Mucosa of descending colon (tissue), 3 donors: ENCODE measurements at regions not wholly inside any gene's neighbourhood (a gene's known extent, or its start where the extent isn't known, plus 50 kb on each side); places are given as distances from the start of the nearest gene placed in this dataset.

ENCODE experiments used
- ATAC-seq: fragments of 200-7000 bp; cut with Tn5 transposase; one replicate; pipeline ENCODE4 v1.9.1; 2020; ENCODE audit warnings: mild to moderate bottlenecking, moderate library complexity
- DNase-seq, 3 donors: peaks; one replicate each; pipeline ENCODE4 v3.0.0-alpha.2; 2020
- H3K36me3 ChIP-seq: fragments of 200-600 bp; one replicate; pipeline ENCODE4 v1.8.0; 2021; ENCODE audit warnings: low read depth, mild to moderate bottlenecking
- H3K4me1 ChIP-seq: fragments of 200-600 bp; one replicate; pipeline ENCODE4 v1.8.0; 2021; ENCODE audit warnings: low read depth, mild to moderate bottlenecking
- H3K4me3 ChIP-seq: fragments of 200-600 bp; one replicate; pipeline ENCODE4 v1.8.0; 2021; ENCODE audit warnings: mild to moderate bottlenecking
- H3K9me3 ChIP-seq: fragments of 200-600 bp; one replicate; pipeline ENCODE4 v1.8.0; 2021; ENCODE audit warnings: mild to moderate bottlenecking
- CTCF ChIP-seq: fragments of 200-600 bp; IDR thresholded peaks from one replicate; pipeline ENCODE4 v1.8.0; 2022; ENCODE audit warnings: antibody characterized with exemption, mild to moderate bottlenecking
- intact Hi-C, 2 donors: fragments of 100-400 bp; cut with DNase I in 1 of 2; cut with micrococcal nuclease in 1 of 2; formaldehyde crosslinking; loops; one replicate each; pipeline versions ENCODE4 v1.11.0 to v1.11.1; 2022; cut with DNase I, micrococcal nuclease
- donor health status: DM: no; HTN: no; CAD: no; lungs with moderate emphysema.
- donor health status: DM: no; HTN: no; CAD: no.
- donor health status: DM: no; HTN: yes; CAD: no.

DNA sequence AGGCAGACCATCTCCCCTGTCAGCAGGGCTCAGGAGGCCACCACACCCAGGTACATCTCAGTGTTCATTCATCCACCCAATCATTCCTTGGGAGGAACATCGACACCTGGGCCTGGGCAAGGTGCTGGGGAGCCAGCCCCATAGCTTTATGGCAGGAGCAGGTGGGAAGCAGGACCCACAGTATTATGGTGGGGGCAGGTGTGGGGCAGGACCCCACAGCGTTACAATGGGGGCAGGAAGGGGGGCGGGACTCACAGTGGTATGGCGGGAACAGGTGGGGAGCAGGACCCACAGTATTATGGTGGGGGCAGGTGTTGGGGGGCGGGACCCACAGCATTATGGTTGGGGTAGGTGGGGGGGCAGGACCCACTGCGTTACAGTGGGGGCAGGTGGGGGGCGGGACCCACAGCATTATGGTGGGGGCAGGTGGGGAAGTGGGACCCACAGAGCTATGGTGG, 128.9 kb upstream of the HS6ST1 start:
- peaks cover 5% of the 10 kb centered on the region for H3K4me1 ChIP-seq
- no peak for TF ChIP-seq CTCF
- DNase-seq: no peak
- intact Hi-C loops: no loop called here
- ATAC-seq: no peak
- no peak overlapping the region for H3K4me3 ChIP-seq
- H3K36me3 ChIP-seq: no peaks in the 10 kb centered on the region
- H3K9me3 ChIP-seq: no peaks in the 10 kb centered on the region

GRCh38 chr2:128448331-128449225, 129.9 kb upstream of the HS6ST1 start:
- Histone ChIP-seq H3K36me3 (no peaks in the 10 kb centered on the region), H3K4me1 (no peaks in the 10 kb centered on the region), H3K4me3 (no peak overlapping the region), H3K9me3 (no peaks in the 10 kb centered on the region)
- ATAC-seq (no peak), DNase-seq (no peak)
- intact Hi-C loops: no loop called here
- TF ChIP-seq CTCF: no peak

- TF ChIP-seq CTCF: no peak
- Histone ChIP-seq H3K4me1 (no peaks in the 10 kb centered on the region), H3K36me3 (no peaks in the 10 kb centered on the region), H3K9me3 (no peaks in the 10 kb centered on the region), H3K4me3 (no peak overlapping the region)
- DNase-seq (peak in 1 of 3 donors; percentile 31), ATAC-seq (no peak)
- intact Hi-C loops: no loop called here
Observed at GRCh38 chr2:128449226-128450061, 130.8 kb upstream of the HS6ST1 start.

GRCh38 chr2:128450211-128451024, 131.8 kb upstream of the HS6ST1 start:
- no peak overlapping the region for H3K4me3 ChIP-seq
- TF ChIP-seq CTCF: no peak
- ATAC-seq (no peak), DNase-seq (peak in 1 of 3 donors; percentile 37)
- no peaks in the 10 kb centered on the region for H3K9me3 ChIP-seq
- intact Hi-C loops: no loop called here
- H3K4me1 ChIP-seq: no peaks in the 10 kb centered on the region
- H3K36me3 ChIP-seq: no peaks in the 10 kb centered on the region
